ENCODE measurements at regions not wholly inside any gene's neighbourhood (a gene's known extent, or its start where the extent isn't known, plus 50 kb on each side); places are given as distances from the start of the nearest gene placed in this dataset.

DNA sequence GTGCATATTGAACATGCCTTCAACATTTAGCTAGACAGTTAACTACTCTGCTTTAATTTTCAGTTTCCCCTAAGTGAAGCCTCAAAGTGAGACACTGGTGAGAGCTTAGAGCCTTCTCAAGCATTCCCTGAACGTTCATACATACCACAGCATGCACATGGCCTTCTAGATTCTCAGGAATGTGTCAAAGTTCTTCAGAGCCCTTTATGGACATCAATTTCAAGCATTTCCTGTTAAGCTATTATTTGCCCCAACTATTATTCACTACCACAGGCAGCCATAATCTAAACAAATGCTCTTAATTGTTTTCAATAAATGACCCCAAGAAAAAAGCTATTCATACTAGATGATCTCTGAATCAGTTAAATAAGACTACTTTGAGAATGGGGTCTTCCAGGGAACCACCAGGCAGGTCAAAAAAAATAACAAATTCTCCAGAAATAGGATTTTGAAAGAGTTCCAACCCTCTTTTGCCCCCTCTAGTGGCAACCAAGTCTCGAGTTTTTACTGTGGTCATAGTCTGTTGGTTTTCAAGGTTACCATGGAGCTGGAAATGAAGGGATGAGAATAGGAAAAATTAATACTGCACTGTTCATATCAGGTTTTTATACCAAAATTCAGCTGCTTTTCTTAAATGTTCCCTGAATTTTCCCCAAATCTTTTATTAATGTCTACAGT lies 235.4 kb downstream of the RAB28 start:
- no peak for DNase-seq

GRCh38 chr4:13246107-13246506 lies 238.0 kb downstream of the RAB28 start:
- no peak for DNase-seq

DNA sequence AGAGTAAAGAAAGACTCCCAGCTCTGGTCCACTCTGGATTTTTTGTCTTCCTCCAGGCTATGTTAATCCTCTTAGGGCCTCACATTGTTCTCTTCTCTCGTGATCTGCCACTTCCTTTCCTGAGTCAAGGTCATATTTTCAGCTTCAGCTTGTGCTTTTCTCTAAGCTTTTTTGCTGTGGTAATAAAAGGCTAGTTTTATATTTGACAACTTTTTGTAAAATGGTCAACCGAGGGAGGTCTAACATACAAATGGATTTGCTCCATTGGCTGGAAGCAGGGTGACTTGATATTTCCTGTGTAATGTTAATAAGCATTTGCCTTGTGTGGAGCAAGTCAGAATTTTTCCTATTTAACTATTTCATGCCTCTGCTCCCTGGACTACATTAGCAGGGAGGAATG lies 239.7 kb downstream of the RAB28 start:
- DNase-seq = no peak

DNA sequence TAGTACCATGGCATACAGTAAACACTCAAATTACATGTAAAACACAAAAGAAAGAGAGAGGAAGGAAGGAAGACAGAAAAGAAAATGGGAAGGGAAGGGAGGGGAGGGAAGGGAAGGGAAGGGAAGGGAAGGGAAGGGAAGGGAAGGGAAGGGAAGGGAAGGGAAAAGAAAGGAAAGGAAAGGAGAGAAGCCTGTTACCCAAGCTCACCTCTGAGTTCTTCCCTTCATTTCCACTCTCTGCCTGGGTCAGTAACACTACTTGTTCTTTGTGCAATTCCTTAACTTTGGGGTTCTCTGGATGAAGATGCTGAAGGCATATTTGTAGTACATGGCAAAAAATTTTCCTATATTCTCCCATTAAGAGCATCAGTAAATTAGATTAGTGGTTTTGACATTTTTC lies 241.0 kb downstream of the RAB28 start:
- no peak for DNase-seq

DNA sequence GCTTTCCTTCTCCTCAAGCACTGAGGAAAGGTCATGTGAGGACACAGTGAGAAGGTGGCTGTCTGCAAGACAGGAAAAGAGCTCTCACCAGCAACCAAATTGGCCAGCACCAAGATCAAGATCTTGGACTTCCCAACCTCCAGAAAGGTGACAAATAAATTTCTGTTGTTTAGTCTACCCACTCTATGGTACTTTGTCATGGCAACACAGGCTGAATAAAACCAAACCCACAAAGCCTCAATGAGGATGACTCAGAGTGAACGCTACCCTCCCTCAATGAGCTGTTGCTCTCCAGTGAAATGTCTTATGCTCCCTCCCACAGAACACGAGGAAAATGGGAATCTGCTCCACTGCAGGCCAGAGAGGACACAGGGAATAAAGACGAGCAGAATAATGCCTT lies 244.1 kb downstream of the RAB28 start:
- no peak for DNase-seq

- no peak for DNase-seq
Measured at GRCh38 chr4:13238936-13239335, 245.2 kb downstream of the RAB28 start.

DNA sequence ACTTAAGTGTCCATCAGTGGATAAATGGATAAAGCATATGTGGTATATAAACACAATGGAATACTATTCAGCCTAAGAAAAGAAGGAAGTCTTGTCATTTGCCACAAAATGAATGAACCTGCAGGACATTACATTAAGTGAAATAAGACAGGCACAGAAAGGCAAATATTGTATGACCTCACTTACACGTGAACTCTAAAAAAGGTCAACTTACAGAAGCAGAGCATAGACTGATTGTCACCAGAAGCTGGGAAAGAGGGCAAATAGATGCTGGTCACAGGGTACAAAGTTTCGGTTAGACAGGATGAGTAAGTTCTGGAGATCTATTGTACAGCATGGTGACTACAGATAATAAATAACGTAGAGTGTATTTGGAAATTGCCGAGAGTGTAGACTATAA lies 247.7 kb downstream of the RAB28 start:
- DNase-seq = no peak

DNA sequence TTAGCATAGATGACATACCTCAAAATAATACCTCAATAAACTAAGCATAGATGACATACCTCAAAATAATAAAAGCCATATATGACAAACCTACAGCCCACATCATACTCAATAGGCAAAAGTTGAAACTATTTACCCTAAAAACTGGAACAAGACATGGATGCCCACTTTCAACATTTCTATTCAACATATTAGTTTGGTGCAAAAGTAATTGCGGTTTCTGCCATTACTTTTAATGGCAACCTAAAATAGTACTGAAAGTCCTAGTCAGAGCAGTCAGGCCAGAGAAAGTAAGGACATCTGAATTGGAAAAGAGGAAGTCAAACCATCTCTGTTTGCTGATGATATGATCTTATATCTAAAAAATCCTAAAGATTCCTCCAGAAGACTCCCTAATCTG lies 250.4 kb downstream of the RAB28 start:
- no peak for DNase-seq

GRCh38 chr4:13219971-13220370 lies 264.2 kb downstream of the RAB28 start:
- no peak for DNase-seq

- DNase-seq = no peak
Measured at GRCh38 chr4:13218326-13218958, 265.7 kb downstream of the RAB28 start.

- no peak for DNase-seq
Measured at GRCh38 chr4:13215560-13215959, 268.6 kb downstream of the RAB28 start.

GRCh38 chr4:13212936-13213335 lies 271.2 kb downstream of the RAB28 start:
- DNase-seq = no peak

GRCh38 chr4:13209600-13209999 lies 274.5 kb downstream of the RAB28 start:
- DNase-seq = no peak

DNA sequence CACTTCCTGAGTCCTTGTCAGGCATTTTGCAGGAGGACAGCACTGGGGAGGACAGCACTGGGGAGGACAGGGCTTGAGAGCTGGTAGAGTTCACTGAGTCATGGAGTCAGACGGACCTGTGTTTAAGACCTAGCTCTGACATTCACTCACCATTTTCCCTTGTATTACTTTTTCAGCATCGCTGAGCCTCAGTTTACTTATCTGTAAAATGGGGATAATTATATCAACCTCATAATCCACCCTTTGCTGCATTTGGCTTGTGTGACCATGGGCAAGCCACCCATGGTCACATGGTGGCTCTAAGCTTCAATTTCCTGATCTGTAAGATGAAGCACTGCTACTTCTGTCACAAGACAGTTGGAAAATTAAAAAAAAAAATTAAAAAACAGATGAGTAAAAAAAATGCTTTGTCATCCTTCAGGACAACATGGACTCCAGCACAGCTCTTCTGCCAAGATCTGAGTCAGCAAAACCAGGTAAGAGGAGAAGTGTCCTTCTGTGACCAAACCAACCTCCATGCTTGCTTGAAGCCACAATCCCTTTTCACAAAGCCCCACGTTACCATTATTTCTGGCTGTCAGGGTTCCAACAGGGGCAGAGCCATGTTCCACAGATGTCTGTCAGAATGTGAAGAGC lies 275.5 kb downstream of the RAB28 start:
- DNase-seq = no peak

- DNase-seq = no peak
Measured at GRCh38 chr4:13207226-13207625, 276.9 kb downstream of the RAB28 start.

- no peak for DNase-seq
Measured at GRCh38 chr4:13203101-13203500, 281.0 kb downstream of the RAB28 start.

DNA sequence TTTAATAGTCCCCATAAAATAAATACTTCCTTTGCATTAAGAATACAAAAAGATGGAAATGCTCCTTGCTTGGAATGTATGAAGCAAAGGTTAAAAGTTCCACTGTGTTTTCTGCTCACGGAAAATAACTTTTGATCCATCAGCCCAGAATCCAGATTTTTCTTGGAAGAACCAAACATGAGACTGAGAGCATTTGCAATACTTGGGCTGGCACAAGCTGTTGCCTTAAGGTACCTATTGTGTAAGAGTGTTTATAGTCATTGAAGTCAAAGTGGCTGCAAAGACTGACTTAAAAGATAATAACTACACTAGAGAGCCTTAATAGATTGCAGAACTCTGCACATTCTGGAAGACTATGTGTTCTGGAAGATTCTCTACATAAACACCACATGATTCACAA lies 281.4 kb downstream of the RAB28 start:
- no peak for DNase-seq

DNA sequence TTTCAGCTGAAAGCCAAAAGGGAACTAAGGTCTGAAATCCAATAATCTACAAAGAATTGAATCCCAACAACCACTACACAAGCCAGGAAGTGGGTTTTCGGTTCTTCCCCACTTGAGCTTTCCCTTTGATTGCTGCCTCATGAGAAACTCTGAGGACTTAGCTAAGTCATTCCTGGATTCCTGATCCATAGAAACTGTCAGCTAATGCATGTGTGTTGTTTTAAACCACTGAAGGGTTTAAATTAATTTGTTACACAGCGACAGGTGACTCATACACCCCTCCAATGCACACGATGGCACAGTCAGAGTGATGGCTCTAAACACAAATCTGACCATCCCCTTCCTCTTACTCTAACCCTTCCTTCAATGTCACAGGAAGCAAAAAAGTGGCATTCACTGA lies 282.9 kb downstream of the RAB28 start:
- no peak for DNase-seq

- no peak for DNase-seq
Measured at GRCh38 chr4:13196721-13197120, 287.4 kb downstream of the RAB28 start.

GRCh38 chr4:13193662-13194061 lies 290.5 kb downstream of the RAB28 start:
- DNase-seq = no peak

GRCh38 chr4:13190093-13190721 lies 293.9 kb downstream of the RAB28 start:
- DNase-seq = no peak

- DNase-seq = no peak
Measured at GRCh38 chr4:13184199-13184598, 299.9 kb downstream of the RAB28 start.

DNA sequence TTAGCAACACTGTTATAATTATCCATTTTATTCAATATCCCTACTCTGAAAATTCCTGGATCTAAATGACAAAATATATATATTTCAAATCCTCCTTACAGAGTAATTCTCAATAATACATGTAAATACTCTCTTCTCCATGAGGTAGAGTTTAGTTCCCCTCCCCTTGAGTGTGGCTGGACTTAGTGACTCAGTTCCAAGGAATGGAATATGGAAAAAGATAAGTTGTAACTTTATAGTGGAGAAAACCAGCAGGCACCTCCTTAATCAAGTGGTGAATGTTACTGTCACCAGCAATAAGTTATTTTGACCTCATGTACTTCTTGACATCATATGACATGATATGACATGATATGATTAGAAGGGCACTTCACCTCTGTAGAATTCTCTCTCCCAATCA lies 302.0 kb downstream of the RAB28 start:
- DNase-seq = no peak

DNA sequence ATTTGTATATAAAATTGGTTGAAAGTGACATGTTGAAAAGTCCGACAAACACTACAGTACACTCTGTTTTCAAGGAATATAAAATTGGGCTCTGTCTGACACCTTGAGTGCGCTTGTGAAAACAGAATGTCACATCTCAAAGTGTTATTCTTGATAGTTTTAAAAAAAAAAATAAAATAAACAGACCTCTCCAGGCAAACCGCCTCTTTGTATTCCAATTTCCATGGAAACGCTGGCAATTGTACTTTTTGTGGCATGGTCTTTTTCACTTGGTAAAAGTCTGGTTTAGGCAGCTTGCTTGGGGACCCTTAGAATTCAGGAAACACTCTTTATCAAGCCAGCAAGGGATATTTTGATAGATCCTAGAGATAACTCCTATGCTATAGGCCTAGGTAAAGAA lies 302.5 kb downstream of the RAB28 start:
- no peak for DNase-seq
